NCI-H2227 treated with DMSO at 0.1 percent for 48 hours (cell line): ENCODE measurements at regions not wholly inside any gene's neighbourhood (a gene's known extent, or its start where the extent isn't known, plus 50 kb on each side); places are given as distances from the start of the nearest gene placed in this dataset.
A peak's percentile ranks its signal among the peaks of the same experiment; 100 is the strongest.

Experiments
- DNase-seq: peaks from one replicate; lab custom pipeline; 2025; lab: John Stamatoyannopoulos, UW

DNA sequence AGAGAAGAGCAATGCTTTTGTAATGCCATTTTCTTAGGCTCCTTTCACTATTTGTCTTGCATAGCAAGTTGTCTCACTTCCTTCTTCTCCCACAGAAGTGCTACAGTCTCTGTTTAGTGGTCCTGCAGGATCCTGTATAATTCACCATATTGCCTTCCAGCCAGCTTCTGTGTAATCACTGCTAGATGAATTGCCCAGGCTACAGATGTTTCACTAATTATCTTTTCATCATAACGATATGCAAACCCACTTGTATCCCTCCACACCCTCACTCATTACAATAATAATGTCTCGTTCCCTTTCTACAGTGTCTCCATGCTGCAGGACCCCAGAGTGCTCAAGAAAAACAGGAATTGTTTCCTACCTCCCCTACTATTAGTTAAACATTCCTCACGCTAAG lies 402.9 kb downstream of the TBL1XR1 start:
- no peak for DNase-seq

DNA sequence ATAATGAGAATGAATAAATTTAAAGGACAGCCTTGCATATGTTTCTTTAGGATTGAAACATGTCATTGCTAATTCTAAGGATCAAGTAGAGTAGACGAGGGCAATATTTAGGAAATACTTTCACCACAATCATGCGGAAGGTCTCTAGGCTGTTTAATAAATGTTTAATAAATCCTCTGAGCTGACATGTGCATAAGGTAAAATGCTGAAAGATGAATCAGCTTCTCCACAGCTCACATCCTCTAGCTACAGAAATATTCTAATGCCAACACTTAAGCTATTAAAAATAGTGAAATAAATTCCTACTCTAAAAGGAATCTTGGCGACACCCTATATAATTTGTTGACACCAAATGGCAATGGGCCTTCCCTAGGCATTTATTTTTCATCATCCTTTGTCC lies 407.3 kb downstream of the TBL1XR1 start:
- no peak for DNase-seq

DNA sequence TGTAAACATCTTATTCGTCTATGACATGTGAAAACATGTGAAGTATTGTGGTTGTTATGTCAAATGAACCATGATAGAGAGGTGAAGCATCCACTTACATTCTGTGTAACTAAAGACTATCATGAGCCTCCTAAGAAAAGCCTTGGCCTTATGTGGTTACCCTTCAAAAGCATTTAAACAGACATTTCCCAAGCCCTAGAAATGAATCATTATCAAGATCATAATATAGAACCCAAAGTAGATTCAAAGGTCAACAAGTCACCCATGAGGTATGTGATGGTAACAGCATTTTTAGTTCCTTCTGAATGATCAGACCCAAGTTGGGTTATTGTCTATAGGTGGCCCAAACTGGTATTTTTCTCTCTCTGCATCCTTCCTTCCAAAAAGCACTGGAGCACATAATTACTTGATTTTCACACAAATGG lies 408.0 kb downstream of the TBL1XR1 start:
- DNase-seq = no peak

DNA sequence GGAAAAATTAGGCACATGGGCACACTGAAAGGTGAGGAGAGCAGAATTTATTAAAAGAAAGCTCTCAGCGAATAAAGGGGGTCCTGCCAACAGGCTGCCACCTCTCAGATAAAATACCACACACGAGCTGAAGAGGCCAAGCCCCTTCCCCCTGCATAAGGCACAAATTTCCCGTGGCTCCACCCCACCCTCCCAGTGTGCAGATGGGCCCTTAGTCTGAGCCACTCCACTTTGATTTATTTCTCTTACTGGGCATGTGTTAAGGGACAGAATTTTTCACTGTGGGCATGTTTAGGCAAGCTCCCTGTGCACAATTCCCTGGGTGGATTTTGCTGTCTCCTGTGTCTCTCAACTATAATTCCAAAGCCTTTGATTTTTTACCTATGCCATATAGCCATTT lies 409.8 kb downstream of the TBL1XR1 start:
- DNase-seq = no peak

DNA sequence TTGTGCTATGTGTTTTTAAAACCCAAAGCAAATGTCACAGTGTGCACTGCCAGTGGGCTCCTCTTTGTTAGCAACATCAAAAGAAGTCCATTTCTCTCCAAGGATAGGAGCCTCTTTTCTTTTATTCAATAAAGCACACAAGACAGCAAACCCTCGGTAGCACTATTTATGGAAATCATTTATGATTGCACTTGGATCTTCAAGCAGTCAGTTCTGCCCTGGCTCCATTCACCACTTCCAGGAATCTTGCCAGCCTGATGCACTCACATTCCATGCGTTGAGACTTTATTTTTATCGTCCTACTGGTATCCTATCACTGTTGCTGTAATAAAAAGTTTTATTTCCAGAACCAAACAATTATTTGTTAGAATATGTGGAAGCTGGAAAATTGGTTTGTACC lies 412.1 kb downstream of the TBL1XR1 start:
- DNase-seq = no peak

DNA sequence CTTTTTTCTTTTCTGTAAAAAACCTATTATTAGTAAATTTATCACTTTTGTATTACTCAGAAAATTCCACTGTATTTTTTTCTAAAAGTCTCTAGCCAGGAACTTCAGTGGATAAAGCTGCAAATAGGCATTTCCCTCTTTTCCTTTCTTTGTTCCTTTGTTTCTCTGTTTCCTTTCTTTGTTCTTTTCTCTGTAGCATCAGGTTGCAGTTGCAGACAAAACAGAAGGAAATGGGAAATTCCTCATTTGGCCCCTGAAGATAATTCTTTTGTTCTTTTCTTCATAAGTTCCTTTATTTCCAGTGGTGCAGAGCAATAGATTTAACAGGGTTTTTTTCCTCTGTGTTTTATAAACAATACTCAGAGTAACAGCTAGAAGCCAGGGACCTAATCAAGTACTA lies 416.5 kb downstream of the TBL1XR1 start:
- DNase-seq = no peak

DNA sequence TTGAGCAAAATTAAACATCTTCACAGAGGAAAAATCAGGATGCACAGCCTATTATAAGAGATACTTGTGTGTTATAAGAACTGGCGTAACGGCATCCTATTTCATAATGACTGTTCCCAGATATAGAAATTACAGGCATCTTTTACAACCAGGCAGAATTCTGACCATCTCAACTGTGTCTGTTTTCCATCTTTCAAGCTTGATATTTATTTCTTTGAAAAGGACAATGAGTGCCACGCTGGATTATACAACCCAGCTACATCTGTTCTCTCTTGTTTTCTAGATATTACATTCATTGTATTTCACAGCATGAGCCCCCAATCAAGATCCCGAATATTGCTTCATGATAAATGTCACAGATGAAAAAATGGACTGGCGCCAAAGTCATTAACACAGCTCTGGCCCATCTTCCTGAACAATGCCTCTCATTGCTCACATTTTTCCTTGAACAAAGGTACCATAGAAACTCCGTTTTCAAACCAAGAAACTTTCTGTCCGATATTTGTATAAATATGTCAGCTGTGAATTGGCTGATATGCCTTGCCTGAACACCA lies 420.6 kb downstream of the TBL1XR1 start:
- DNase-seq = peak; percentile 25

DNA sequence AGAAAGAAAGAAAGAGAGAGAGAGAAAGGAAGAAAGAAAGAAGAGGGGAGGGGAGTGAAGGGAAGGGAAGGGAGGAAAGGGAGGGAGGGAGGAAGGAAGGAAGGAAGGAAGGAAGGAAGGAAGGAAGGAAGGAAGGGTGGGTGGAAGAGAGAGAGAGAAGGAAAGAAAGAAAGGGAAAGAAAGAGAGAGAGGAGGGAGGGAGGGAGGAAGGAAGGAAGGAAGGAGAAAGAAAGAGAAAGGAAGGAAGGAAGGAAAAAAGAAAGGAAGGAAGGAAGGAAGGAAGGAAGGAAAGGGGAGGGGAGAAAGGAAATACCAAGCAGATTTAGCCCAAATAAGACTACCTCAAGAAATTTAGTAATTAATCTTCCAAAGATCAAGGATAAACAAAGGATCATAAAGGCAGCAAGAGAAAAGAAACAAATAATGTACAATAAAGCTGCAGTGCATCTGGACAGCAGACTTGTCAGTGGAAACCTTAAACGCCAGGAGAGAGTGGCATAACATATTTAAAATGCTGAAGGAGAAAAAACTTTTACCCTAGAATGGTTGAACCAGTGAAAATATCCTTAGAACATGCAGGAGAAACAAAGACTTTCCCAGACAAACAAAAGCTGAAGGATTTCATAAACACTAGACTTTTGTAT lies 427.6 kb downstream of the TBL1XR1 start:
- DNase-seq = no peak

DNA sequence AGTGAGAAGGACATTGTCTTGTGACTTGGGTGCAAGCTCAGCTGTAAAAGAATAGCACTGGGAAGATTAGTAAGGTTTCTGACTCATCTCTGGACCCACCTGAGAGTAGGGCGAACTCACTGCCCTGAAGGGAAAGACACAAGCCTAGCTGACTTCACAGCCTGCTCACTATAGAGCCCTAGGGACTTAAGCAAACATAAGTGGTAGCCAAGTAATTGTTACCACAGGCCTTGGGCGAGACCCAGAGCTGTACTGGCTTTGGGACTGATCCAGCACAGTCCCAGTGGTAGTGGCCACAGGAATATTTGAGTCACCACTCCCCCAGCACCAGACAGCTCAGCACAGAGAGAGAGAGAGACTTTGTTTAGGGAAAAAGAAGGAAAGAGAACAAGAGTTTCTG lies 429.9 kb downstream of the TBL1XR1 start:
- DNase-seq = no peak

DNA sequence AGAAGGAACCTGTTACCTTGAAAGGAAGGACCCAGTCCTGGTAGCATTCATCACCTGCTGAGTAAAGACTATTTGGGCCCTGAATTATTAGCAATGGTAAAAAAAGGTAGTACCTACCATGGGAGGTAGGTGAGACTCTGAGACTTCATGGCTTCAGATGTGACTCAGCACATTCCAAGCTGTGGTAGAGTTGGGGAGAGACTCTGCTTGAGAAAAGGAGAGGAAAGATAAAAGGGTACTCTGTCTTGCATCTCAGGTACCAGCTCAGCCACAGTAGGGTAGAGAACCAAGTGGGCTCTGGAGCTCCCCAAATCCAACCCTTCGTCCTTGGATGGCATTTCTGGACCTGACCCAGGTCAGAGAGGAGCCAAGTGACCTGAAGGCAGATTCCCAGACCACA lies 430.4 kb downstream of the TBL1XR1 start:
- DNase-seq = no peak

DNA sequence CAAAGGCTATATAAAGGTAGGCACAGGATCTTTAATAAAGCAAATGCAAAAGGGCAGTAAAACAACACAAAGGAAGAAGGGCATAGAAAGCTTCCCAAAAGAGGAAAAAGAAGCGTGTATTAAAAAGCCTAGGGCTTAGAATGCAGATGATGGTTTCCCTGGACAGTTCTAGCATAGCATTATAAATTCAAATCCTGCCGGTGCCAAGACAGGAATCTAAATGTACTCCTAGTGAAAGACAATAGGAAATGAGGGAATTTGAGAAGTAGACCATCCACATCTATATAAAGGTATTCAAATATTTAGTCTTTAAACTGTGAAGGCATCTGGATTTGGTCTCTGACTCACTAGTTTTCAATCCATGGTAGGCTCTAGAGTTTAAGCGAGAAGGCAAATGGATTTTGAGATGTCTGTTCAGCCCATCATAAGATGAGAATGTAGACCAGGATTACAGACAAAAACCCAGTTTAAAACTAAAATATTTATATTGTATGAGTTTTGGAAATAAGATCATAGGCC lies 431.8 kb downstream of the TBL1XR1 start:
- no peak for DNase-seq

DNA sequence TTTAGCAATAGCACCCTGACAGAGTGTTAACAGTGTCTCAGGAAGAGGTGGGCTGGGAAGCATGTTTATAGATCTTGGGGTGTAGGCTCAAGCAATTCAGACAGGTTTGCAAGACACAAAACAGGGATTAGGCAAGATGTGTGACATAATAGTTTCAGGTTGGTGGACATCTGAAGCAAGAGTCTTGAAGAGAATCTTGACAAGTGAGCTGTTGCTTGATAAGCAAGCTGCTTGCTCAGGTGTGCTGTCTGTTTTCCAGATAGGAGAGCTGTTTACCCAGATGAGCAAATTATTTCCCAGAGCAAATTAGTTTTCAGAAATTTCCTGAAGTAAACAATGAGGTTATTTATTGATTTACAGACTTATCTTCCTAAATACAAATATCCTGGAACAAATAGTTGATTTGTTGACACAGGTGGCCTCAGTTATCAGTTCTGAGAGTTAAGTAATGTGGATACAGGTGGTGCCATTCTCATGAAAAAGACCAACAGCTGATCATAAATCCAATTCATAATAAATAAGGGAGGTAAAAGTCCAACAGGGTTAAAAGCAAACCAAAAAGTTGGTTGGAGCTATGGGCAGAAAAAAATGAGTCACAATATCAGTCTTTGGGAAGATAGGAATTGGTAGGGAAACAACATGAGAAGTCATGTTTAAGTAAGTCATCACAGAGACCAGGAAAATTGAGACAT lies 437.3 kb downstream of the TBL1XR1 start:
- DNase-seq = no peak

DNA sequence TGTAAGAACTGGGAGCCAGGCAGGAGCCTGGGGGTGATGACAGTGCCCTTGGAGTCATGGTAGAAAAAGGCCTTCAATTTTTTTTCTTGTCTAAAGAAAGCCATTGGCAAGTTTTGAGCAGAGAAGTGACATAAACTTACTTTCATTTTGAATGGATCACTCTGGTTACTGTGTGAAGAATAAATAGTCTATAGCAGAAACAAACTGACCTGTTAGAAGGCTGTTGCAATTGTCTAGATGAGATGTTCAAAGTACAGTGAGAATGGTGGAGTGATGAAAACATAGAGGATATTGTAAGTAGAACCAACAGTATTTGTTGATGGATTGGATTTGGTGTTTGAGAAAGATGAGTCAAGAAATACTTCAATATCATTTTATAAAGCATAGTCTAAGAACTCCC lies 439.9 kb downstream of the TBL1XR1 start:
- DNase-seq = no peak

DNA sequence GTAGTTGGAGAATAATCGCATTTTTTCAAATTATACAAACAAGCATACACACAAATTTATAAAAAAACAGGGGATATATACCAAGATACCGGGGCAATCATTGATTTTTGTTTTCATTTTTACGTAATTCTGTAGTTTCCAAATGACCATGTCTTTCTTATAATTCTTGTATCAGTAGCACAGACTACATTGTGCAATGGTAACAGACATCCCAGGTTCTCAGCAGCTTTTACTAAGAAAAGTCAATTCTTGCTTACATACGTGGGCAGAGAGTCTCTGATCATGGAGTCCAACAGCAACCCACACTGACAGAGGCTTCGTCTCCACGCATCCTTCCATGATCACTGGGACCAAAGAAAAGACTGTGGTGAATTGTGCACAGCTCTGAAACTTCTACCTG lies 441.3 kb downstream of the TBL1XR1 start:
- no peak for DNase-seq

DNA sequence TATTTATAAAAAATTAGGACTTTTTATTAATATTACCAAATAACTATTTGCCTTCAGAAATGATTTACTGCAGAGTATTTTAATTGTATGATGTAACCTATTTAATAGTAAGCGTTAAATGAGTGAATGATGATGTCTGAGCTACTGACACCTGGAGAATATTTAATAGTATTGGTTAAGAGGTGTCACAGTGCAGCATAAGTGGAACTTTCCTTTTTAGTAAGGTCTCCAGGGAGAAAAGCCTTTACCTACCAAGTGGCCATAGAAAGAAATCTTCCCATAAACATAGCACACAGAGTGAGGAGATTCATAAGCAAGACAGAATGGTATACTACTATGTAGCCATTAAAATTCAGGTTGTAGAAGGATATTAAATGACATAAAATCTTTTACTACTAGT lies 441.7 kb downstream of the TBL1XR1 start:
- DNase-seq = no peak

DNA sequence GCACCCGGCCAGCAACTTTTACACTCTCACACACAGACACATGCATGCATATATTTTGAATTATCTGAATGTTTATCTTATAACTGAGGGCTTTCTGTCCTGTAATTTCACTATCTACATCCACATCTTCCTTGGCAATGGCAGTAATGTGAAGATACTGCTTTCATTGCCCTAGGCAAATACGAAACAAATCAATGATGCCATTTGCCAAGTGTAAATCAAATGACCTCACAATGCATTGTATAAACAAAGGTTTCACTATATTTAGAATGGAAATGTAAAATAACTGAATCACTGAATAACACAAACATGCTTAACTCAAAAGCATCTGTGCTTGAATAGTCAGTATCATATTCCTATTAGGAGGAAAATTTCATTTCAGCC lies 455.6 kb downstream of the TBL1XR1 start:
- DNase-seq = no peak

DNA sequence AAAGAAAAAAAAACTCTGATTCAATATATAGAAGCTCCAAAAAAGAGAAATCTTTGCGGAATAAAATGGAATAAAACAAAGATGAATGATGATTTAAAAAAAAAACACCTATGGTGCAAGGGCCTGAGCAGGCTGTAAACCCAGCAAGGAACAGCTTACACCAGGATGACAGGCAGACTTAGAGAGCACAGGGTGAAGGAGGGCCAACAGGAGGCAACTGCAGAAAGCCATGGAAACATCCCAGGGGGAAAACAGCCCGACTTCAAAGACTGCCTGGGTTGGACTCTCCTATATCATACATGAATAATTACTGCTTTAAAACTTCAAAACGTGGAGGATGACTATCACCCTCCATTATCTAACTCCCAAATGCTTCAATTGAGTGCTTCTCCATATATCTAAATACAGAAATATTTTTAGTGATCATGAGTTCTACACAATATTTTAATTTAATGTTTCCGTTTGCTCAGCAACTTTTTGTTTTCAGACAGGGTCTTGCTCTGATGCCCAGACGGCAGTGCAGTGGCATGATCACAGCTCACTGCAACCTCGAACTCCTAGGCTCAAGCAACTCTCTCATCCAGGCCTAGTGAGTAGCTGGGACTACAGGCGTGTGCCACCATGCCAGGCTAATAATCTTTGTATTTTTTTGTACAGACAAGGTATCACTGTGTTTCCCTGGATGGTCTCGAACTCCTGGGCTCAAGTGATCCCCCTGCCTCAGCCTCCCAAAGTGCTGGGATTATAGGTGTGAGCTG lies 456.2 kb downstream of the TBL1XR1 start:
- DNase-seq = no peak

DNA sequence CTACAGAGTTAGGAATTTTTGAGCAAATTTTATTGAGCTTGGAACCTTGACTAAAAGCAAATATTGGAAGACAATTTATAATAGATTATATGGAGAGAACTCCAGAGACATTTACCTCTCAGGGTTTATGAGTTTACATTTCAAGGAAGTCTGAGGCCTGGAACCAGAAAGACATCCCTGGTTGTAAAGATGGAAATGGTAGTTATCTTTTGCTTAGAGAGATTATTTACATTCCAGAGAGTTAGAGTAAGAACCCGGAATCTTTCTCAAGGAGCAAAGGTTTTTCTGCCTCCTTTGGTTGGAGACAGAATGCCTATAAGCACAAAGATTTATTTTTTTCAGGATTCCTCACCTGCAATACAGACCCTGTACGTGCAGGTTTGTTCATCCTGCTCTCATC lies 458.1 kb downstream of the TBL1XR1 start:
- DNase-seq = no peak

DNA sequence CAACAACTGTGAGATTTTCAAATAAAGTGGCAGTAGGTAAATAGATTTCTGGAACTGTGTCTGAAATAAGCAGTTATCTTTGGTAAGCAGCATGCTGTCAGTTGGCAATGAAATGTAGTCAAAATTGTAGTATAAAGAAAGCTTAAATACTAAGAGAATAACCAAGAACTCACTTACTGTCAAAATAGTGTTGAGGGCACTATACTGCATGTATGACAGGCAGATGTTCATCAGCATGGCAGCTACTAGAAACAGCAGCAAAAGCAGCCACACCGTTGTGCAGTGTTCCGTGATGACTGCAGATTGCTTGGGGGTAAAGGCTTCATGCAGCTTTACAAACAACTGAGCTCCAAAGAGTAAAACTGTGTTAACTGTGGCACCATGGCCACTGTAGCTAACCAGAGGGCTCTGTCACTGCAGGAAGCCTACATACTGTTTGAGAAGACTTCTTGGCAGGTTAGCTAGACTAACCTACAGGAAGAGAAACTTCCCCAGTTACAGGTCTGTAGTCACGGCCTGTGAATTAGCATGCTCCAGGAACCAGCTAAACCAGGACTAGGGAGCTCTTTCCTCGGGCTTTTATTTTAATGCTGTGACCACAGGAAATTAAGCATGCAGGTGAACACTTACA lies 459.7 kb downstream of the TBL1XR1 start:
- no peak for DNase-seq

DNA sequence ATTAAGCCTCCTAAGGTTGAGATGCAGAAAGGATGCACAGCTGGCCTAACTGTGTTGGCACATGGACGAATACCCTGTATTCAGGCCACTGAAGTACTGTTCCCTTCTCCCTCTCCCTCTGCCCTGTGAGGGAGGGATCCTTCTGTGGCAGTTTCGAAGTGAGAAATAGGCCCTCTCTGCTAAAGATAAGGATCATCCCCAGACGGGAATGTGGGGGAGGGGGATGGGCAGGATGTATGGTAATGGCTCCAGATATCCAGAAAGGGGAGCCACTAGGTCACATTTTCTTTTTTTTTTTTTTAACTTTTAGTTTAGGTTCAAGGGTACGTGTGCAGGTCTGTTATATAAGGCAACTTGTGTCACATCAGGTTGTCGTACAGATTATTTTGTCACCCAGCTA lies 463.1 kb downstream of the TBL1XR1 start:
- no peak for DNase-seq

DNA sequence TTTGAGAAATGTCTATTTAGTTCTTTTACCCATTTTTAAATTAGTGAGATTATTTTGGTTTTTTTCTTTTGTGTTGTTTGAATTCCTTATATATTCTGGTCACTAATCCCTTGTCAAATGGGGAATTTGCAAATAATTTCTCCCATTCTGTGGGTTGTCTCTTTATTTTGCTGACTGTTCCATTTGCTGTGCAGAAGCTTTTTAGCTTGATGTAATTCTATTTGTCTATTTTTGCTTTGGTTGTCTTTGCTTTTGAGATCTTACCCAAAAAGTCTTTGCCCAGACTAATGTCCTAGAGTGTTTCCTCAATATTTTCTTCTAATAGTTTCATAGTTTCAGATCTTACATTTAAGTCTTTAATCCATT lies 472.9 kb downstream of the TBL1XR1 start:
- DNase-seq = no peak

DNA sequence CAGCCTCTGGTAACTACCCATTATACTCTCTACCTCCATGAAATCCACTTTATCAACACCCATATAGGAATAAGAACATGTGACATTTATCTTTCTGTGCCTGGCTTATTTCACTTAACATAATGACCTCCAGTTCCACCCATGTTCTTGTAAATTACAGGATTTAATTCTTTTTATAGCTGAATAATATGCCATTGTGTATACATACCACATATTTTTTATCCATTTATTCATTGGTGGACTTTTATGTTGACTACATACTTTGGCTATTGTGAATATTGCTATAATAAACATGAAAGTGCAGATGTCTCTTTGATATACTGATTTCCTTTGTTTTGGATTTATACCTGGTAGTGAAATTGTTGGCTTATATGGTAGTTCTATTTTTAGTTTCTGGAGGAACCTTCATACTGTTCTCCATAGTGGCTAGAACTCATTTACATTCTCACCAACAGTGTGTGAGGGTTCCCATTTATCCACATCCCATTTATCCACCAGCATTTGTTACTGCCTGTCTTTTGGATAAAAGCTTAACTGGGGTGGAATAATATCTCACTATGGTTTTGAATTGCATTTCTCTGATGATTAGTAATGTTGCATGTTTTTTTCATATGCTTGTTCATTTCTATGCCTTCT lies 473.4 kb downstream of the TBL1XR1 start:
- no peak for DNase-seq
